HG03565 (cell line): ENCODE measurements at regions not wholly inside any gene's neighbourhood (a gene's known extent, or its start where the extent isn't known, plus 50 kb on each side); places are given as distances from the start of the nearest gene placed in this dataset.

Experiments used
- ATAC-seq: cut with Tn5 transposase; IDR thresholded peaks from one replicate; pipeline ENCODE4 v1.9.1; 2021; ENCODE audit warnings: mild to moderate bottlenecking, moderate library complexity; ENCODE audit not compliant: unreplicated experiment

GRCh38 chr9:78848061-78848460, 551.1 kb downstream of the PSAT1 start:
- no peak for ATAC-seq

GRCh38 chr9:78856144-78856543, 559.2 kb downstream of the PSAT1 start:
- ATAC-seq = no peak

- ATAC-seq = no peak
These were observed 559.9 kb downstream of the PSAT1 start for GRCh38 chr9:78856781-78857180.

GRCh38 chr9:78857373-78858225, 560.7 kb downstream of the PSAT1 start:
- ATAC-seq = no peak

GRCh38 chr9:78858266-78858665, 561.3 kb downstream of the PSAT1 start:
- ATAC-seq = no peak

DNA sequence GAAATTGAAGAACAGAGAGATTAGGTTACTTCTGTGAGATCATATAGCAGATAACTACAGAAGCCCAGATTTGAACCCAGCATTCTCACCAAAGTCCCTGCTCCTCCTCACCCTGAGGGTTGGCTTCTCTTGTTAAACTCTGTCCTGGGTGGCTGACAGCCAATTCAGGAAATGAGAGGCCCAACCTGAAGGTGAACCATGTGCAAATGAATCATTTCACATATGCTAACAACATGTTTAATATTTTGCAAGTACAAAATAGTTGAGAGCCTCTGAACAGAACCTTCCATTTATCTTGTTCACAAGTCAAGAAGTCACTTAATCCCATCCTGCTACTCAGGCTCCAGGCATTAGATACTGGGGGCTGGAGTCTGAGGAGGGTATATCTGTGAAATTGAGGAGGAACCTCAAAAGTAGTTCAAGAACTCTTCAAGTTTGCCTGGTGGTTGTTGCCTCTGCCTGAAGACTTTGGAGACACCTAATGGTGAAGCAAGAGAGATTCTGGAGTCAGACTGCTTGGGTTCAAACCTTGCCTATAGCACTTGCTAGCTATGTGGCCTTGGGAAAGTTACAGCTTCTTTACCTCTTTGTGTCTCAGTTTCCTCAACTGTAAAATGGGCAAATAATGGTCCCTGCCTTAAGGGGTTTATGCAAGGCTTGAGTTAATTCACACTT, 564.0 kb downstream of the PSAT1 start:
- no peak for ATAC-seq

DNA sequence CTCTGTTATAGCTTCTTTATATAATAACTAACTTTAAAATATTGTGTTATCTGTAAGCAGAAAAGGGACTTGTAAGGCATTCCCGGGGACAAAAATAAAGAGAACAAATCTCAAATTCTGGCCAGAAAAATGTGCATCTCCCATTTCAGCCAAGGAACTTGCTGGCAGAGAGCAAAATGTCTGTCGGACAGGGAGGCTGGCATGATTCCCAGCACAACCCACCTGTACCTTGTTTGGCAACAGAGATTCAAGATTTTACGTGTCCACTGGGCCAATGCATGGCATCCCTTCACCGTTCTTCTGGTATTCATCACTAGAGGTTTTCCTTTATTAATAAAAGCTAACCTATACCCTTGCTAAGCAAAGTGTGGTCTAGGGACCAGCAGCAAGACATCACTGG, 566.6 kb downstream of the PSAT1 start:
- ATAC-seq = no peak

DNA sequence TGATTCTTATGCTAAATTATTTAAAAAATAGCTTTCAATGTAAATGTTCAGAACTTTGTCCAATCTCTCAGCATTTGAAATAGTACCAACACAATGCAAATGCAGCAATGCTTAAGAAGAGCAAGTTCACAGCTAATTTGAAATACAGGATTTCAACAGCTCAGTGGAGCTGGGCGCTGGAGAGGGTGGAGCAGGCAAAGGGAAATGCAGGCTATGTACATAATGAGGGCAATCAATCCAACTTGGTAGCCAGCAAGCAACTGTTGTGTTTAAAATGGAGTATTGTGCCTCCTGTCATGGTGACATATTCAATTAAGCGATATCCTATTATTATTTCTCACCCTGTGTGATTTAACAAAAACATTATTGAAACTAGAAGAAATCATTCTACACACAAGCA, 568.8 kb downstream of the PSAT1 start:
- no peak for ATAC-seq

DNA sequence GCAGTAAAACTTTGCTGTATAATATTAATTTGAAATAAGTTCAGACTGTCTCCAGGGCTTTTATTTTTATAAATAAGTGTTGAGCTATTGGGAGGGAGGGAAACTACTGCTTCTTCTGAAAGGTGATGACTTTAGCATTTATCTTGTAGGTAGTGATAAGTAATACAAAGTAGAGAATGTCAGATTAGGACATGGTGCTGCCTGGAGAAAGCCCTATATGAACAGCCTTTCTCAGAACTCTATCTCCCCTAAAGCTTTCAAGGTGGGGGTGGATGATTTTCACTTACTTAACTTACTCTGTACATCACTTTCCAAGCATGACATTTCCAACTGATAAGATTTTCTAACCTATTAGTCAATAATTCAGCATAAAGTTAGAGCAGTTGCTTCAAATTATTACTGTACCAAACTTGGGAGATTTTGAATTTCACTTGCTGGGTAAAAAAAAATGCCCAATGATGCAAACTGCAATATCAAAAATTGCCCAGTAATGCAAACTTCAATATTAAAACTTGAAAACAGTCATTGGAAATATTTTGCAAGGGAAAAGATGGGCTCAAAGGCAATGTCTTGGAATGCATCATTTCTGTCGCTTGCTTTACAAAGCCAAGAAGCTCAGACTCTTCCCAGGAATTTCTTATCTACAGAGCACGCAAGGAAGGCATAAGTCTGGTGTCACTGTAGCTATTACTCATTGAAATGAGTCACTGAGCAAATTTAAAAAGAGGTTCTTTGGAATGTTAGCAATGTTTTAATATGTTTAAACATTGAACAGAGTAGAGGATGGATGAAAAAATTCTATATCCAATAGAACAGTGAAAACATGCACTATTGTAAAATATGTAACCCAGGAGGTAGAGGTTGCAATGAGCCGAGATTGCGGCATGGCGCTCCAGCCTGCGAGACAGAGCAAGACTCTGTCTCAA, 569.5 kb downstream of the PSAT1 start:
- no peak for ATAC-seq

DNA sequence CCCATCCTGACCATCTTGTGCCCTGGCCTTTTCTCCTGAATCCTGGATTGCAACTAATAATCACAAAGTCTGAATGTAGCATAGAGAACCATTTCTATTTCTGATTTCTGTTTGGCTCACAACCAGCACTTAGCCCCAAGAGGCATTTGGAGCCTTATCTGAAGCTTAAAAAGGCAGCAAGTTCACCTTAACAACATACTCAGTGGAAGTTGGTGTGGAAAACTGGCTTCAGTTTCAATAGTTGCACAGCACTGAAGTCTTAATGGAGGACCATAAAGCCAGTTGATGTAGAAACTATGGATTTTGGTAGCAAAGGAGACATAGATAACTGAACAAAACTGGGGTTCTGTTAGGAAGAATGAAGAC, 574.1 kb downstream of the PSAT1 start:
- ATAC-seq = no peak

DNA sequence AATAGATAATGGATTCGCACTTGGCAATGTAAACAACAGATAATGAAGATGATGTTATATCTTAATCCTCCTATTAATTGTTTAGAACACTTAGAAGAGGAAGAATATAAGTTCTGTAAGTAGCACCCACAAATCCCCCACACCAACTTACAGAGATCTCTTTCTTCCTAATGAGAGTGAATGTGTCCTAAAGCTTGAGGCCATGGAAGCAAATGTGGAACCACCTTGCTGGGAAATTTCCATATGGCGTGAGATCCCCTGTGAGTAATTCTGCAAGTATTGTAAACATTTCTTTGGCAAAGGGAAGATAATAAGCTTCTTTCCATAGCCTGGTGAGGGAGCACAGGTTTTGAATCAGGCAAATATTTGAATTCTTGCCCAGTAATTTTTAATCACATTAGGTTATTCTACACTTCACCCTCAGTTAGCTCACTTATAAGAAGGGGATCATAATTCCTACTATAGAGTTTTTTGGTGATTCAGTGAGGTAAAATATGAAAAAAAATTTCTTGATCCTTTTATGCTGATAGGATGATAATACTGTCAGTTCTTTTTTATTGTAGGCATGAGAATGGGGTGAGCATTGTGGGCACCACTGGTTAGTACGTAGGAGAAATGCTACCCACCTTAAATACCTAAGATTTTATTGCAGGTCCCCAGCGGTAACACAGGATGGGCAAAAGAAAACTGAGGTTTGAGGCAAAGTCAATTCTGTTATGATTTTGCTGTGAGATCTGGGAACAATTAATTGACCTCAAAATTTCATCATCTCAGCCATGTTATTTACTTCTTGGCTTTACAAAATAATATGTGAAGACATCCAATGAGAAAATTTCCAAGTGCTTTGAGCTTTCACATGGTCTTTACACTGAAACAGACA, 574.8 kb downstream of the PSAT1 start:
- no peak for ATAC-seq

DNA sequence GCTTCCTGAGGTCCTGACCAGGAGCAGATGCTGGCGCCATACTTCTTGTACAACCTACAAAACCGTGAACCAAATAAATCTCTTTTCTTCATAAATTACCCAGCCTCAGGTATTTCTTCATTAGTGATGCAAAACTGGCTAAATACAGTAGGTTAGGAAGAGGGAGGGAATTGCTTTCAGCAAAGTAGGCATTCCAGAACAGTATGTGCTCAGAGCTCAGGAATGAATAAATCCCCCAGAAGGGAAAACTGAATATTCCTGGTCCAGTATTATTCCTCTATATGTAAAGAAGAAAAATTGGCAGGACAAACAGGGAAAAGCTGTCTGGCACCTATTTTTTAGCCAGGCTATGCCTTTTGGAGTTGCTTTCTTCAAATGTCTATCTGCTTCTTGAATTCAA, 577.1 kb downstream of the PSAT1 start:
- no peak for ATAC-seq

DNA sequence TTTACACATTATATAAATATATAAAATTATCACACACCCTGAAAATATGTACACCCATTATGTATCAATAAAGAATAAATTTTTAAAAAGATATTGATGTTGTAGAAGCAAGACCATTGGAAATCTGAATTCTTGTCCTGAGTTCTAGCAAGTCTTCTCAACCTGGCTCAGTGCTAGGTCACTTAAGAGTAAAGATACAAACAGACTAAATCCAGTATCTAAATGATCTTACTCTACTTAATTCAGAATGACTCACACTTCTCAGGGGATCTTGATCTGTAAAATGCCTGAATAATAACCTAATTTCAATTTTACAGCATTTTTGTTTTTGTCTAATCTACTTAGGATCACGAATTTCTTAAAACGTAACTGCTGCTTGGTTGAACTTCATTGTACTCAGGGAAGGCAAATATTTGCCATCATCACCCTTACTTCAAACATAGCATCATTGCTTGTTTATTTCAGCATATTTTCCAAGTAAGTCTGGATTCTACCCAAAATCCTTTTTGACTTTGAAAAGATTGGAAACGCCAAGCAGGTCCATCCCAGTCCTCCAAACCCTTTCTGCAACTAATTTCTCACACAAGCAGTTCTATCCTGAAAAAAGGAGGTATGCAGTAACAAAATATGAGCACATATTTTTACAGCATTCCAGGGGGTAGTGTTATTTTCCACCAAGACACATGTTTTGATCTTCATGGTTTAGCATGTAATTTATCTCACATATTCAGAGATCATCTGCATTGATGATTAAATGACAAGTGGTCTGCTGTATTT, 582.6 kb downstream of the PSAT1 start:
- ATAC-seq = no peak

- ATAC-seq = no peak
These were observed 584.4 kb downstream of the PSAT1 start for GRCh38 chr9:78881295-78881694.

DNA sequence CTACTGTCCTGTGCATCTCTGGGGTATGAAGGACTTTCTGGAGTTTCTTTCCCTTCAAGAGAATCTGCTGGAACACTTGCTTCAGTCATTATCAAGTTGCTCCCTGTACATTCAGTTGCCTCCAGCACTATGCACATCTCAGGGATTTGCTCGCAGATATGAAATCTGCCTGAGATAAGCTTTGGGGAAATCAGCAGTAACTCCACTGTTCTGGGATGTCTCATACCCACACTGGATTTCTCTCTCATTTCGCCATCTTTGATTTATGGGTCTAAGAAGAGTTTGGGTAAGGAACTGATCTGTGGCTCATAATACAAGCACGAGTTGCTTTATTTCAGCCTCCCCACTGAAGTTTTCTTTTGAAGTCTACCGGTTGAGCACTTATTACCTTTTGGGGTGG, 585.6 kb downstream of the PSAT1 start:
- no peak for ATAC-seq

- ATAC-seq = no peak
These were observed 587.8 kb downstream of the PSAT1 start for GRCh38 chr9:78884611-78885150.

- no peak for ATAC-seq
These were observed 595.3 kb downstream of the PSAT1 start for GRCh38 chr9:78892182-78892581.

DNA sequence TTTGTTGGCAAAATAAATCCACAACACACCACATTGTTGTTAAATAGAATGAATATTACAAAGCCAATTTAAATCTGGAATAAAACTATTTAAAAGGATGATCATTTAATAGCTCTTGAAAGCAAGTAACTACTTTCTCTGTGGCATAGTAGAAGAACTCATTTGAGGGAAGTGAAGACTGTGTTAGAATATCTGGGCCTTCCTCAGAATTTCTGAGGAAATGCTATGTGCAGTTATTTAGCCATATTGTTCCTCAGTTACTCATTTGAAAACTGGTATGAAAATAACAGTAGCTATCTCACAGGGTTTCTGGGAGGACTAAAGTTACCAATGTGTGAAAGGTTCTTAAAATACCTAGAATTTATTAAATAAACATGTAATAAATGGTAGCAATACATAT, 595.8 kb downstream of the PSAT1 start:
- no peak for ATAC-seq

DNA sequence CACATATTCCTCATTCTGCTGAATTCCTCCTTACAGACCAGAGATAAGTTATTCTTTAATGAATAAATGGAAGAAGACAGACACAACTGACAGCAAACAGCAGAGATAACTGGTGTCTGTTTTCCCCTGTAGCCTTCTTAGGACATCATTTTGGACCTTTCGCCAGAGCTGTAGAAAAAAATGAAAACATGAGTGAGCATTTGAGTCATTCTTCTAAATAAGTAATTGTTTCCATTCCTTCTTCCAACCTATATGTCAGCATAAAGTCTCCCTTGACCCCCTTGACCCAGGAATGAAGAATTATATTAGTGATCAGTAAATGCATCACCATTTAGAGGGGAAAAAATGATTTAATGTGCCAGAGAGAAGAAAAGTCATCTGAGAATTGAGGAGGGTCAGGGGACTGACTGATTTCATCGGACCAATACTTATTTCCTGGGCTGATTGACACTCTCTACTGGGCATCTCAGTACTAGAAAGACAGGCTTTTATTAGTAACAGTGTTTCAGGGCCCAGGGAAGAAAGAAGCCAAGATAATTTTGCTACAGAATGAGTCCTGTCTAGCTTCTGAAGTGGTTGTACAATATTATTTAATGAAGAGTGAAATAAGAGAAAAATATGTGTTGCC, 597.0 kb downstream of the PSAT1 start:
- ATAC-seq = no peak
